GM12878 (cell line): ENCODE measurements at regions not wholly inside any gene's neighbourhood (a gene's known extent, or its start where the extent isn't known, plus 50 kb on each side); places are given as distances from the start of the nearest gene placed in this dataset.

Experiments
- ATAC-seq: fragments of 200-7000 bp; cut with Tn5 transposase; 3 replicates; pipeline ENCODE4 v1.9.1; 2020; ENCODE audit warnings: mild to moderate bottlenecking, moderate library complexity
- BruUV-seq: library from RNA; stranded (reverse); fragments of 400-500 nt; replicated peaks from 2 replicates; lab custom pipeline; 2021; lab: Mats Ljungman, UMichigan
- CTCF ChIA-PET: fragments of 300-600 bp; sonication (Branson Sonifier 250); formaldehyde crosslinking; extraction: SDS; loops from one replicate; lab custom pipeline; 2021; ENCODE audit warnings: inconsistent platforms; lab: Yijun Ruan, JAX
- POLR2A ChIA-PET: fragments of 350-600 bp; formaldehyde crosslinking; extraction: SDS; loops from one replicate; lab custom pipeline; 2021; ENCODE audit warnings: inconsistent platforms; lab: Charles Lee
- RAD21 ChIA-PET: fragments of 300-600 bp; sonication (Branson Sonifier 250); formaldehyde crosslinking; loops from one replicate; lab custom pipeline; 2023; ENCODE audit warnings: antibody characterized with exemption; ENCODE audit not compliant: unreplicated experiment; lab: Charles Lee
- SMC1A ChIA-PET: fragments of 300-600 bp; sonication (Branson Sonifier 250); formaldehyde crosslinking; loops from one replicate; lab custom pipeline; 2023; ENCODE audit not compliant: unreplicated experiment, uncharacterized antibody; lab: Charles Lee
- DNase-seq: peaks from one replicate; pipeline ENCODE4 v3.0.0-alpha.2; 2011; ENCODE audit warnings: low read depth, low spot score
- FAIRE-seq: peaks from 3 replicates; lab custom pipeline; 2011; peaks lifted over from hg19 to GRCh38; lab: Jason Lieb, UNC
- H2AFZ ChIP-seq: 2 replicates; pipeline ENCODE4 v1.6.0; 2011; ENCODE audit warnings: low read depth, low read length, control low read depth; ENCODE audit not compliant: control insufficient read depth
- H3K27ac ChIP-seq: 2 replicates; pipeline ENCODE4 v1.5.1; 2011; ENCODE audit warnings: control low read depth; ENCODE audit not compliant: control insufficient read depth, insufficient read depth
- H3K27me3 ChIP-seq, 2 experiments: replicated peaks in 1 of 2; 2 replicates each; pipeline versions ENCODE4 v1.6.0 to v1.6.1; 2011; ENCODE audit warnings: low read length in 1 of 2; ENCODE audit not compliant: control insufficient read depth in 2 of 2, insufficient read depth in 2 of 2
- H3K36me3 ChIP-seq, 2 experiments: 2 replicates each; pipeline ENCODE4 v1.5.1; 2011; ENCODE audit warnings: low read length in 1 of 2; ENCODE audit not compliant: control insufficient read depth in 2 of 2, insufficient read depth in 2 of 2
- H3K4me1 ChIP-seq: 2 replicates; pipeline ENCODE4 v1.6.1; 2011; ENCODE audit warnings: mild to moderate bottlenecking, low read length, moderate library complexity, mixed read lengths; ENCODE audit not compliant: control insufficient read depth, insufficient read depth
- H3K4me2 ChIP-seq: 2 replicates; pipeline ENCODE4 v1.6.0; 2011; ENCODE audit warnings: control low read depth; ENCODE audit not compliant: control insufficient read depth, insufficient read depth
- H3K4me3 ChIP-seq: fragments of 200-600 bp; sonication (generic); 2 replicates; pipeline ENCODE4 v1.5.1; 2016
- H3K79me2 ChIP-seq: 2 replicates; pipeline ENCODE4 v1.6.0; 2011; ENCODE audit warnings: low read length; ENCODE audit not compliant: control insufficient read depth, insufficient read depth
- H3K9ac ChIP-seq: 2 replicates; pipeline ENCODE4 v1.8.0; 2011; ENCODE audit warnings: low read length, control low read depth, mixed read lengths; ENCODE audit not compliant: control insufficient read depth, insufficient read depth
- H3K9me3 ChIP-seq: replicated peaks from 3 replicates; pipeline ENCODE4 v1.5.1; 2011; ENCODE audit warnings: mild to moderate bottlenecking, low read length; ENCODE audit not compliant: control insufficient read depth, insufficient read depth
- H4K20me1 ChIP-seq: 2 replicates; pipeline ENCODE4 v1.6.0; 2011; ENCODE audit not compliant: control insufficient read depth, insufficient read depth
- CREM ChIP-seq: IDR thresholded peaks from 2 replicates; pipeline ENCODE4 v1.6.1; 2014; ENCODE audit warnings: antibody characterized with exemption, low read depth
- EGR1 ChIP-seq, 2 experiments: IDR thresholded peaks; 1 replicate in 1 of 2; 2 replicates in 1 of 2; pipeline ENCODE4 v1.6.1; 2011 to 2012; ENCODE audit warnings: low read depth in 2 of 2, low read length in 2 of 2, borderline replicate concordance in 1 of 2, mild to moderate bottlenecking in 1 of 2, moderate library complexity in 1 of 2
- MTA2 ChIP-seq: fragments of 450-650 bp; IDR thresholded peaks from 2 replicates; pipeline ENCODE4 v1.6.1; 2016; ENCODE audit warnings: low read depth, mild to moderate bottlenecking, moderate library complexity
- MXI1 ChIP-seq: fragments of 150-350 bp; IDR thresholded peaks from 2 replicates; pipeline ENCODE4 v1.6.1; 2011; ENCODE audit warnings: low read depth, mild to moderate bottlenecking, inconsistent platforms, low read length, improper control_type of control experiment
- PAX5 ChIP-seq: IDR thresholded peaks from 2 replicates; pipeline ENCODE4 v1.6.1; 2011; ENCODE audit warnings: low read depth, low read length, borderline replicate concordance
- RCOR1 ChIP-seq: conservative IDR thresholded peaks from 2 replicates; pipeline ENCODE4 v1.6.1; 2012; ENCODE audit warnings: low read depth, low read length, improper control_type of control experiment
- RFX5 ChIP-seq: IDR thresholded peaks from 2 replicates; pipeline ENCODE4 v1.6.1; 2011; ENCODE audit warnings: low read depth, low read length, improper control_type of control experiment
- SIN3A ChIP-seq: IDR thresholded peaks from 2 replicates; pipeline ENCODE4 v1.6.1; 2012; ENCODE audit warnings: low read depth, low read length, improper control_type of control experiment
- SKIL ChIP-seq: fragments of 450-650 bp; IDR thresholded peaks from 2 replicates; pipeline ENCODE4 v1.6.1; 2017; ENCODE audit warnings: mild to moderate bottlenecking, low read depth, inconsistent platforms; ENCODE audit not compliant: poor library complexity, severe bottlenecking
- STAT1 ChIP-seq: fragments of 450-650 bp; conservative IDR thresholded peaks from 2 replicates; pipeline ENCODE4 v1.6.1; 2014; ENCODE audit warnings: antibody characterized with exemption, mild to moderate bottlenecking
- TCF3 ChIP-seq: IDR thresholded peaks from 2 replicates; pipeline ENCODE4 v1.6.1; 2012; ENCODE audit warnings: low read depth, mild to moderate bottlenecking, low read length, borderline replicate concordance; ENCODE audit not compliant: insufficient read depth
- ZNF384 ChIP-seq: IDR thresholded peaks from 2 replicates; pipeline ENCODE4 v1.6.1; 2012; ENCODE audit warnings: low read depth, mild to moderate bottlenecking, low read length, improper control_type of control experiment, borderline replicate concordance
- ZSCAN29 ChIP-seq: fragments of 450-650 bp; IDR thresholded peaks from 2 replicates; pipeline ENCODE4 v1.6.1; 2017; ENCODE audit warnings: mild to moderate bottlenecking, moderate library complexity
- WGBS: methylation state at CpG from one replicate; pipeline ENCODE4 v1.1.6; 2016; ENCODE audit warnings: low lambda C conversion rate; ENCODE audit not compliant: insufficient replicate concordance, insufficient coverage; ENCODE audit errors: missing lambda C conversion rate; 5-methylcytosine and 5-hydroxymethylcytosine counted together
- in situ Hi-C: fragments of 300-500 bp; cut with MboI; formaldehyde crosslinking; loops from 9 replicates; pipeline ENCODE4 v1.14.3; 2018; ENCODE audit warnings: mixed read lengths
- intact Hi-C: fragments of 100-400 bp; cut with micrococcal nuclease; formaldehyde crosslinking; loops from one replicate; pipeline ENCODE4 v1.14.2; 2022; ENCODE audit not compliant: unreplicated experiment
- TF ChIP-seq, protein P1 (sequence below): fragments of 450-650 bp; IDR thresholded peaks from 2 replicates; pipeline ENCODE4 v1.6.1; 2017; ENCODE audit warnings: borderline replicate concordance
- TF ChIP-seq, protein P2 (sequence below): fragments of 450-650 bp; IDR thresholded peaks from 2 replicates; pipeline ENCODE4 v1.6.1; 2018; ENCODE audit warnings: mild to moderate bottlenecking, low read depth, moderate library complexity; ENCODE audit not compliant: partially characterized antibody
- TF ChIP-seq, protein P3 (sequence below): IDR thresholded peaks from 2 replicates; pipeline ENCODE4 v1.6.1; 2011; ENCODE audit warnings: low read depth, low read length, improper control_type of control experiment, borderline replicate concordance

DNA sequence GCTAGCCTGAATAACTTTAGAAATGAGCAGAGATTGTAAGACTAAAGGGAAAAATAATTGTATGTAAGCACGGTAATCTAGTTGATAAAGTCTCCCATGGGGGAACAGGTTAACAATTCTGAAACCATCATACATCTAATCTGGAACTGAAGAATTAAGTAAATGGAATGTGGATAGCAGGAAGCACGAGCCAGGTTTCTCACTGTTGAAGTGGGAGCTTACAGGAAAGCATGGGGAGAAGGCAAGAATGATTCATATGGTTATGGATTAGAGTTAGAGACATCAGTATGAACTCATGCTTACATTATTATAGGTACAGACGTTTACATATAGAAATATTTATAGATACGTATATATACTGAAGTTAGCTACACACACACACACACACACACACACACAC, 83.0 kb downstream of the LEPR start:
- DNase-seq (no peak), ATAC-seq (no peak), FAIRE-seq (no peak)
- ChIA-PET CTCF (interaction anchor here (1.5 kb wide), 1 partner anchor 10 kb away, joined by 4 read pairs; no protein-coding TSS in a partner anchor), POLR2A (no interaction called here), SMC1A (no interaction called here), RAD21 (no interaction called here)
- H3K9me3 ChIP-seq, result no peaks in the 10 kb centered on the region
- no peaks in the 10 kb centered on the region for H3K36me3 ChIP-seq
- no peak overlapping the region for H2AFZ ChIP-seq
- no peak overlapping the region for H3K4me2 ChIP-seq
- intact Hi-C loops, result no loop called here
- no peaks in the 10 kb centered on the region for H3K79me2 ChIP-seq
- in situ Hi-C loops, result no loop called here
- no TSS peak for BruUV-seq
- no peak overlapping the region for H3K9ac ChIP-seq
- H3K27ac ChIP-seq, result no peak overlapping the region
- TF ChIP-seq PAX5, result no peak
- TF ChIP-seq ZNF384, result no peak
- TF ChIP-seq EGR1 (IDR thresholded peaks at IDR 0.05; ENCODE audit: borderline replicate concordance in 1 of 2, low read depth in 2 of 2, low read length in 2 of 2), result no peak
- TF ChIP-seq, protein P1, sequence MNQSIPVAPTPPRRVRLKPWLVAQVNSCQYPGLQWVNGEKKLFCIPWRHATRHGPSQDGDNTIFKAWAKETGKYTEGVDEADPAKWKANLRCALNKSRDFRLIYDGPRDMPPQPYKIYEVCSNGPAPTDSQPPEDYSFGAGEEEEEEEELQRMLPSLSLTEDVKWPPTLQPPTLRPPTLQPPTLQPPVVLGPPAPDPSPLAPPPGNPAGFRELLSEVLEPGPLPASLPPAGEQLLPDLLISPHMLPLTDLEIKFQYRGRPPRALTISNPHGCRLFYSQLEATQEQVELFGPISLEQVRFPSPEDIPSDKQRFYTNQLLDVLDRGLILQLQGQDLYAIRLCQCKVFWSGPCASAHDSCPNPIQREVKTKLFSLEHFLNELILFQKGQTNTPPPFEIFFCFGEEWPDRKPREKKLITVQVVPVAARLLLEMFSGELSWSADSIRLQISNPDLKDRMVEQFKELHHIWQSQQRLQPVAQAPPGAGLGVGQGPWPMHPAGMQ, result no peak
- no peak for TF ChIP-seq CREM
- TF ChIP-seq MXI1, result no peak
- no peak for TF ChIP-seq SKIL
- TF ChIP-seq, protein P2, sequence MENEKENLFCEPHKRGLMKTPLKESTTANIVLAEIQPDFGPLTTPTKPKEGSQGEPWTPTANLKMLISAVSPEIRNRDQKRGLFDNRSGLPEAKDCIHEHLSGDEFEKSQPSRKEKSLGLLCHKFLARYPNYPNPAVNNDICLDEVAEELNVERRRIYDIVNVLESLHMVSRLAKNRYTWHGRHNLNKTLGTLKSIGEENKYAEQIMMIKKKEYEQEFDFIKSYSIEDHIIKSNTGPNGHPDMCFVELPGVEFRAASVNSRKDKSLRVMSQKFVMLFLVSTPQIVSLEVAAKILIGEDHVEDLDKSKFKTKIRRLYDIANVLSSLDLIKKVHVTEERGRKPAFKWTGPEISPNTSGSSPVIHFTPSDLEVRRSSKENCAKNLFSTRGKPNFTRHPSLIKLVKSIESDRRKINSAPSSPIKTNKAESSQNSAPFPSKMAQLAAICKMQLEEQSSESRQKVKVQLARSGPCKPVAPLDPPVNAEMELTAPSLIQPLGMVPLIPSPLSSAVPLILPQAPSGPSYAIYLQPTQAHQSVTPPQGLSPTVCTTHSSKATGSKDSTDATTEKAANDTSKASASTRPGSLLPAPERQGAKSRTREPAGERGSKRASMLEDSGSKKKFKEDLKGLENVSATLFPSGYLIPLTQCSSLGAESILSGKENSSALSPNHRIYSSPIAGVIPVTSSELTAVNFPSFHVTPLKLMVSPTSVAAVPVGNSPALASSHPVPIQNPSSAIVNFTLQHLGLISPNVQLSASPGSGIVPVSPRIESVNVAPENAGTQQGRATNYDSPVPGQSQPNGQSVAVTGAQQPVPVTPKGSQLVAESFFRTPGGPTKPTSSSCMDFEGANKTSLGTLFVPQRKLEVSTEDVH, result no peak
- no peak for TF ChIP-seq STAT1
- no peak for TF ChIP-seq TCF3
- no peak for TF ChIP-seq MTA2
- TF ChIP-seq, protein P3, sequence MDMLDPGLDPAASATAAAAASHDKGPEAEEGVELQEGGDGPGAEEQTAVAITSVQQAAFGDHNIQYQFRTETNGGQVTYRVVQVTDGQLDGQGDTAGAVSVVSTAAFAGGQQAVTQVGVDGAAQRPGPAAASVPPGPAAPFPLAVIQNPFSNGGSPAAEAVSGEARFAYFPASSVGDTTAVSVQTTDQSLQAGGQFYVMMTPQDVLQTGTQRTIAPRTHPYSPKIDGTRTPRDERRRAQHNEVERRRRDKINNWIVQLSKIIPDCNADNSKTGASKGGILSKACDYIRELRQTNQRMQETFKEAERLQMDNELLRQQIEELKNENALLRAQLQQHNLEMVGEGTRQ, result no peak
- TF ChIP-seq RFX5, result no peak
- no peak for TF ChIP-seq ZSCAN29
- TF ChIP-seq SIN3A, result no peak
- TF ChIP-seq RCOR1, result no peak
- no peak overlapping the region for H3K4me3 ChIP-seq
- H3K4me1 ChIP-seq, result no peaks in the 10 kb centered on the region
- H3K27me3 ChIP-seq, result no peaks in the 10 kb centered on the region
- H4K20me1 ChIP-seq, result no peaks in the 10 kb centered on the region
- 9% methylated on average over 4 of the region's 4 CpGs for WGBS
